GM19395 (cell line): ENCODE measurements at regions not wholly inside any gene's neighbourhood (a gene's known extent, or its start where the extent isn't known, plus 50 kb on each side); places are given as distances from the start of the nearest gene placed in this dataset.

ENCODE experiments used
- ATAC-seq: cut with Tn5 transposase; IDR thresholded peaks from one replicate; pipeline ENCODE4 v1.9.1; 2021; ENCODE audit warnings: mild to moderate bottlenecking, moderate library complexity; ENCODE audit not compliant: unreplicated experiment

DNA sequence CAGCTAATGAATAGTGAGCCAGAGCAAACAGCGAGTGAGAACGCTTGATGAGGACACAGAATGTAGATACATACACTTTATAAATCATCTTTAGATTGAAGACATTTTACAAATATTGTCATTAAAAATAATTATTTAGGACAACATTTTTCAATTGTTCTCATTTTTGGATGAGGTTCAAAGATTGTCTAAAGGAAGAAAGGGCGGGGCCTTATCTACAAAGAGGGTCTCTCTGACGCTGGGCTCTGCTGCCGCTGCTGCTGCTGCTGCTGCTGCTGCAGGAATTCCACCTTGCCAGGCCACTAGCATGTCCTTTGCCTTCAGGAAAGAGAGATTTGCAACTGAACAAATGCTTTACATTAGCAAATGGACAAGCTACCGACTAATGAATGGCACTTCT lies 220.7 kb upstream of the TMEM161B start:
- no peak for ATAC-seq

DNA sequence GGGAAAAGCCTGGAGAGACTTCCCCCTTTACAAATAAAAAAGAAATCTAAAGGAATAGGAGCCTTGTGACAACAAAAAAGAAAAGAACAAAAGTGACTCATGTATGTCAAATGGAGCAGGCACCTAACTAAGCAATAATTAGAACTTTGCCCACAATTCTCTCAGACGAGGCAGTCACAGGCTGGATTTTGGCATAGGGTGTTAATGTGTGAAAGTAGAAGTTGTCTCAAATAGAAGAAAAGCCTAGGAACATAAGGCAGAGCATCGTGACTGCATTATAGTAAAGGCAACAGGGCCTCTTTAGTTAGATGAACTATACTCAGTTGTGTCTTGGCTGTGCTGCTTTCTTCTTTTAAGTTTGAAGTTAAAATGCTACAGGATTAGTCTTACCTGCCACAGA lies 219.9 kb upstream of the TMEM161B start:
- no peak for ATAC-seq

DNA sequence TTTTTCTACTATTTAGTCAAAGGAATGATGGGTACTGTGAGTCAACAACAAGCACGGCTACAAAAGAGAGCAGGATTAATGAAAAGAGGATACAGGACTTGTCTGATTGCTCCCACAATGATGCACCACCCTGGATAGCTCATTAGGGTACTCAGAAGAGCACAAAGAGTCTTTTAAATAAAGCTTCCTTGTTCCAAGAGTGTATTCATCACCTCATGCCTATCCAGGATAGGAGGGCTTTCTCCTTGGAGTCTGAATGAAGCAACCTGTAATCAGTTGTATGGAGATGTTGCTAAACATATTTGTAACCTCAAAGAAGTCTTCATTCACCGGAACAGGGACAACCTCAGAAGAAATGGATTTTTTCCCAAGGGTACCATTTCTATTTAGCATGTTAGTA lies 219.5 kb upstream of the TMEM161B start:
- no peak for ATAC-seq

DNA sequence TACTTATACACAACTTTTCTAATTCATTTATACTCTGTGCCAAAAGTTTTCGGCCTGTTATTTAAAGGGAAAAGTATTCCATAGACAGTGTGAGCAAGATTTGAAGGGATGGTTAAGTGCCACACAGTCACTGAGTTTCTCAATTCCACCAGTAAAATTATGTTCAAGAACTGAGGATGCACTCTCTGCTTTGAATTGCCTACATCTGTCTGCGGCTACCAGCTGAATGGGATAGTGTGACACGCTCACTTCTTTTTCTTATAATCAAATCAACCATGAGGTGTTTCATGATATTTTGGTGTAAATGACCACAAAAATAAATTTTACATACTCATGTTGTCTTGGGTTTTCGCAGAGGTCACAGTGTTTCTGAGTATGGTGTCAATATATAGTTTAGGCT lies 218.4 kb upstream of the TMEM161B start:
- ATAC-seq, result no peak

DNA sequence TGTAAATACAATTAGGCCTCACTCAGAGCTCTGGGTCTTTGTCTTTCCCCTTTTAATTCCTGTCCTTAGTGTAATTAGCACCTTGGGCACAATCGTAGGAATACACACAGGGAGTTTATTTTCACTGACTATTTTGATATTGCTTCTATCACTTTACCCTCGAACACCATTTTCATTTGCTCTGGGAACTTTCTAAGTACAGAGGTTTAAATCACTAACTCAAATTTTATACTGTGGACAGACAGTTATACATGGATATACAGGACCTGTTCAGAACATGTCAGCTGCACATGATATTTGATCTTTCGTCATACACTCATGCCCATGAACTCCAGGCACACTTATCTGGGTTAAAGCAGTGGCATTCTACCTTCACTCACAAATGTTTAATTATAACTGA lies 217.8 kb upstream of the TMEM161B start:
- ATAC-seq, result no peak

DNA sequence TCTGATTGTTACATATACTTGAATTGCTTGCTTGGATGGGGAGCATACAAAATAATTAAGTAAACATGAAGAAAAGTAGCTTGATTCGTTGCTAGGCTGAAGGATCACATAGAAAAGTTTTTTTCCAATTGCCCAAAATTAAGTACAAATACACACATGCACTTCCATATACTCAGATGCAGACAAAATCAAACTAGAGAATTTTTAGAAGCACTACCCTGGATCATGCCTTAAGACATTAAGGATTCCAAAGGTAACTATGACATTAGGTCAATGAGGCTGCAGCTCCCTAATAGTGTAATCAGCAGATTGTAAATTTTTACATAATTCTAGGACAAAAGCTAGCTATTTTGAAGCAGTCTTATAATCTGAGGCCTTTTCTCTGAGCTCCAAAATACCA lies 216.9 kb upstream of the TMEM161B start:
- ATAC-seq, result no peak

DNA sequence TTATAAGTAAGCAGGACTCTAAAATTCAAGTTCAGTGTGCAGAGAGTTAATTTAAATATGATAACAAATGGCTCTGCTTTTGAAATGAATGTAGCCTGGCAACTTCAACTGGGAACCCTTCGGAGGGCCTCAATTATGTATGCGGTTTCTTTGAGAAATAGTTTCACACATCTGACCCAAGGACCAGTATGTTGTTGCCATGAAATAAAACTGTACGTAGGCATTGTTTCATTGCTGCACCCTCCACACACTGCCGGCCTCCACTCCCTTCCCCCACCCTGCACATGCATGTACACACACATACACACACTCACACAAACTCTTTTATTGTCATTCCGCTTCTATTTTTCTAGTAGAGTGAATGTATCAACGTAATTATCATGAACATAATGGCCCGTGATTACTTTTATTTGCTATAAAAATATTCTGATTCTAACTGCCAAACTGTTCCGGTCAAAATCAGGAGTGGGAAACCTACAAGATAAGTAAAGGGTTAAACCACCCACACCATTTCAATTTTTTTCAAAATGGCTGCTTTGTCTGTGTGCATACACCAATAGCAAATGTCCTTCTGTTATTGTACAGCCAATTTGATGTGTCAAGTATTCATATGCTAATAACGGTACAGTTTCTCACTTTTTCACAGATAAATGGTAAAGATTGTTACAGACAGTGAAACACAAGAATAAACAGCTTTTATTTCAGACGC lies 215.5 kb upstream of the TMEM161B start:
- ATAC-seq, result no peak

DNA sequence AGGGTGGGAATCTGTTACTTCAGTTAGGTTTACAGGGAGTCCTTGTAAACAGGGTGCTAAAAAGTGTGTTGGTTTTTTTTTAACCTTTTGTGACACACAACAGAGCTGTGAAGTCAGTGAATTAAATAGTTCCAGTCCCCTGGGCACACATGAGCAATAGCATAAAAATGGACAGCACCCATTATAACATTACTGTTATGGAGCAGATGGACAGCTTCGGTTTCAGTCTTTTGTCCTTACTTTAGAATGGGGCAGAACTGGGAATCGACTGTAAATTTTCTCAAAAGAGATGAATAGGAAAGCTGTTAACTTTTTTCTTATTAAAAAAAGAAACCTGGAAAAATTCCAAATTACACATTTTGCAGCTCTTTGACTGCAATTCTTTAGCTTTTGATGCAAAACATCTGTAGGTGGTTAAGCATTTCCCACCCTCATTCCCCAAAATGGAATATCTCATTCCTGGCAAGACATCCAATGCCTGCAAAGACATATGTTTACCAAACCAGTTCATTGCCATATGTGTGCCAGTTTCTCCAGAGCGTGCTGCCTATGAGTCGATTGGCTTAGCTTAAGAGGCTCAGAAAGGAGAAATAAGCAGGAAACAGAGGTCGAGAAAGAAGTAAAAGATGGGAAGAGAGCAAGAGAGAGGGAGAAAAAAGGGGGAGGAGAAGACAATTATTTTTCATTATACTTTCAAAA lies 212.3 kb upstream of the TMEM161B start:
- no peak for ATAC-seq

DNA sequence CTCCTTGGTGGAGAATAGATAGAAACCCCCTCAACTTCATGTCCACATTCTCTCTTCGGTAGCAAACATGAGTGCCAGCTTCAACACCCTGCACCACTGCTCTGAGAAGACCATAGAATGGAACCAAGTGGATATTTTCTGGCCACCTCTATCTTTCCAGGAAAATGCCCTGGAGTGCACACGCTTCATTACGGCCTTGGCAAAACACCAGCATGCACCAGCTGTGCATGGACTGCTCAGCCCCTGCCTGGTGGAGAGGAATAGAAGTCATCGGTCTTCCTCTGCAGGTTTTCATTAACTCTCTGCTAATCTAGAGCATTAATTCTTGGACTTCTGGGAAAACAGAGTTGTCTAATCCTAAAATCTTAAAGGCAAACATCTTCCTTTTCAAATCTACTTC lies 211.6 kb upstream of the TMEM161B start:
- no peak for ATAC-seq

DNA sequence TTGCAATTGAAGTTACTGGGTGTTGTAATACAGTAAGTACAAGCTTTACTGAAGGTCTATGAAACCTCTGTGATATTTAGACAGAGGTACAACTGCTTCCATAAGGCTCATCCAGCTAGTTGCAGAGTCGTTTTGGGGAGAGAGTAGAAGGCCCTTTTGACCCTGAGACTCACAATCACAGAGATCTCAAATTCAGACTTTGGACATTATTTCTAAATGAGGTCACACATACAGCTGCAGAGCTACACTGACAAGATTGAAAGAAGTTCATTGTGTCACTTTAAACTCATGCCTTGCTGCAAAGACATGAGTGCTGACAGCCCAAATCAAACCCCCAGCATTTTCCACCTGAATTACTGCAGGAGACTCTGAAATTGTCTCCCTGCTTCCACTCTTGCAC lies 205.9 kb upstream of the TMEM161B start:
- no peak for ATAC-seq

DNA sequence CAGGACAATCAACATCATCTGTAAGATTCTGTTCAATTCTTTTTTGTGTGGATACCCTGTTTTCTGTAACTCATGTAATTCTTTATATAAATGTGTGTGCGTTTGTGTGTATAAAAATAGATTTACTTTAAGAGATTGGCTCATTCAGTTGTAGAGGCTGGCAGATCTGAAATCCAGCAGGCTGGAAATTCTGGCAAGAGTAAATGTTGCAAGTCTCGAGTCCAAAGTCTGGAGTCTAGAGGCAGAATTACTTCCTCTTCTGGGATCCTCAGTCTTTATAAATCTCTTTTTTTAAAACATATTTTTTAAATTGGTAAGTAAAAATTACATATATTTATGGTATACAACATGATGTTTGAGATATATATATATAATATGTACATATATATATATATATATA lies 202.1 kb upstream of the TMEM161B start:
- no peak for ATAC-seq

DNA sequence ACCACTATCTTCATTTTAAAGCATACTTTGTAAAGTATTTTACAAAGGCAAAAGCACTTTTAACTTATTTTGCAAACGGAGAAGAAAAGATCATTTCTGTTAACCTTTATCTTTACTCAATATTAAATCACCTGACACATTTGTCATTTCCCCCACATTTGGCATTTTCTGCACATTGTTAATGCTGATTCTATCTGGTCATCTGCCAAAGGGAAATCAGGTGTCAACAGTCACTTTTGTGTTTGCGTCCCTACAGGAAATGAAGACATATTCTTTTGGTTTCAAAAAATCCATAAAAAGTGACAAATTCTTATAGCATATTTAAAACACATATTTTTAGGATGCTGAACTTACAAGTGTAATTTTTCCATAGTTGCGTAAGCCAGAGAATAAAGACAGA lies 191.3 kb upstream of the TMEM161B start:
- no peak for ATAC-seq

DNA sequence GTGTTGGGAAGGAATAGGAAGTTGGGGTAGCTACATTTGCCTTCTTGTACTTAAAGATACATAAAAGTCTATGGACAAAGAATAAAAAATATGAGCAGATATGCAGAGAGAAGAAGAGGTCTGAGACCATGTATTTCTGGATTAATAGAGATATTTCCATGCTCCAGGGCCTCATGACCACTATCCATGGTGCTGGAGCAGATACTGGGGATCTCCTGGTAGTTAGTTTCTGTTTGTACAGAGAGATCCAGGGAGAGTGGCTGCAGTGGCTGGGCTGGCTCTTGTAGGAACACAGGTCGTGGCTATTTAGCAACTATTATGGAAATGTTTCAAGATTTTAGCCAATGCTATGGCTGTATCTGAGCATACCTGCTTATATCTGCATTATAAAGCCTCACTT lies 184.2 kb upstream of the TMEM161B start:
- no peak for ATAC-seq

DNA sequence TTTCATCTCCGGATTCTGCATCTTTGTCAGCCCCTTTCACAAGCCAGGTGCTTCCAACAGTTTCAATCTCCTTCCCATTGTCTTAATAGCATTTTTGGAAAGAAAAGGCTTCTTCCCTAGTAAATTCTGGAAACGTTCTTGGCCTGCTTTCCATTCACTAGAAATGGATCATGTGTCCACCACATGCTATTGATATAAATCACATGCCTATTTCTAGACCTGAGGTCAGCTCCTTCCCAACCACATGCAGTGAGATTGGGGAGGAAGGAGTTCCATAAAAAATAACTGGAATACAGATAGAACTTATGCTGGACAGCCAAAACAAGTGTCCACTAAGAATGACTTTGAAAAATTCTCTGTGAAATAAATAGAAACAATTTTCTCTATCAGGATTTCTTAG lies 181.6 kb upstream of the TMEM161B start:
- no peak for ATAC-seq

DNA sequence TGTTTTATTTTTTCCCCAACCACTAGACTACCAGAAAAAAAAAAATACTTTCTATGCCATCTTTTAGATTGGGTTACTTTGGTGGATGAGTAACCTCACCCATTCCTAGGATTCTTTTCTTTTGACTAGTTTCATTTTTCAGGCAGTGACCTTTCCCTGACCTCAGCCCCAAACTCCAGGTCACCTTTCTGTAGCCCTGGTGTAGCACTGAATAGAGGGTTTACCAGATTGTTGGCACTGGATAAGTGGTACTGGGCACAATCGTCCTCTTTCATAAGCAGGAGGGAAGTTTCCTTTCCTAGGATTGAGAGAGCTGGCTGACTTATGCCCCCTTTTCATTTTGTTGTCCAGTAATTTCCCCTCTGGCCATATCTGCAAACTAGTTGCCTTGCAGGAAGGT lies 169.4 kb upstream of the TMEM161B start:
- ATAC-seq, result no peak

DNA sequence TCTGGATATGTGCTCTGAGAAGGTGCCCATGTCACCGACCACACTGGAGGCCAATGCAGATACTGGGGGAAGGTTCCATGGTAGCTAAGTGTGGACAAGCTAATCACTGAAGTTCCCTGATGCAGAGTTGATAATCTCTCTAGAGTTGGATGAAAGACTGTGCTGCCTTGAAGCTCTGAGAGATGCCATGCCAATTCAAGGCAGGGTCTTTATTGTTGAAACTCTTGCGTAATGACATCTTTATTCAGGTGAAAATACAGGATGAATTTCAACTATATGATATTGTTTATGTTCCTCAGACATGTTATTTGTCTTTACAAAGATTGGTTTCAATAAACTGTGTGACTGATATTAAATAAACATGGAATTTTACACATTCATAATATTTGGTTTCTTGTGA lies 167.6 kb upstream of the TMEM161B start:
- ATAC-seq, result no peak

DNA sequence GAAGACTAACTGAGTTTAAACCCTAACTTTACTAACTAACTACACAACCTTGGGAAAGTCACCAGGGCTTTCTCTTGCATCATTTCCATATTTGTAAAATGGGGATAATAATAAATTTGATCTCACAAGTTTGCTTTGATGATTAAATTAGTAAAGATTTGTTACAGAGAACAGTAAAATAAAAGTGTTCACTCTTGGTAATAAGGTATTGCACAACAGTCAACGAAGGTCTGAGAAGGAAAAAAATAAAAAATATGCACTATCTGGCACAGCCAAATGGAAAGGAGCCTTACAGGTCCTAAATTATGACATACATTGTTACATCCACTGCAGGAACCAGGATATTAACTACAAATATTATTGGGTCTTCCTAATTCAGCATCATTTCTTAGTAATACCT lies 160.0 kb upstream of the TMEM161B start:
- ATAC-seq, result no peak

DNA sequence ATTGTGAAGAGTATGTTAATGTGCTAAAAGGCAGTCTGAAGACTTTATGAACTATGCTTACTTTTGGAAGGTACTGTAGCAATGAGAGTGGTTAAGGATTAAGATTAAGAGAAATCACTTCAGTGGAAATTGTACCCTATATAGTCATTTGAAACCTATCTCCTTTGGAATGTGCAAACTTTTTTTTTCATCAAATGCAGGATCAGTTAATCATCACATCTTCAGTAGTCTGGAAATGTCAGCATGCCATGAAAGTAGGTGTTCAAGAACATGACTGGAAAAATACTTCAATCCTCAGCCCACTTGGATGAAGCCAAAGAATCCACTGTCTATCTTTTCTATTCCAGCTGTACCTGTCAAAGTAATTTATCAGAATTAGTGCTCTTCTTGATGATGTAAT lies 157.8 kb upstream of the TMEM161B start:
- ATAC-seq, result no peak

DNA sequence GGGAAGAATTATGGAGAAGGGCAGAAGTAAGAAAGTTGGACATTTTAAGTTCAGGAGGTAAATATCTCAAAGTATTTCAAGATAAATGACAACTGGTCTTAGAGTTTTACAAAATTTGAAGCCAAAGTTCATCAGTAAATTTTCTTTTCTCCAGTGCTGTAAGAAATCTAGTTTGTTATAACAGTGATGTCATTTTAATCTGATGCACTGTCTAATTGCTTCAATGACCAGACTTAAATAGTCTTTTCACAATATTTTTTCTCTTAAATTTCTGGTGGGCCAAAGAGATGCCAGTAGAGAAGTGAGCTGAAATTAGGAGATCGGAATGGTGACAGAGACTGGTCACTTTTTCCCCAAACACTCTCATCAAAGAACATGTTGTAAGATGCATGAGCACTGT lies 156.5 kb upstream of the TMEM161B start:
- no peak for ATAC-seq

DNA sequence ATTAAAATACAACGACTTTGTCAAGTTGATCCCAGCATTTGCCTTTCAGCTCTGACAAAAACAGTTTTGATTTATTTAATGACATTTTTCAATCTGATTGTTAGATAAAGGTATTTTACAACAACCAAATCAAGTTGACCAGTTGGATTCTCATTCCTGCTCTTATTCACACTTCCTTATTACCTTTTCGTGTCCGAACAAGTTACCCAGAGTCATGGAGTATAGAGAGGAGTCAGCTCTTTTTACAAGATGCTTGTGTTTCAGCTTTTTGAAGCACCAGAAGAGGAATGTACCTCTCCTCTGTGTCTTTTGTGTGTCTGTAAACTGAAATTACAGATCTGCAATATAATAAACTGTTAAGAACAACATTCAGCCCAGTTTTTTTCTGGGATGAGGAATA lies 151.3 kb upstream of the TMEM161B start:
- no peak for ATAC-seq

DNA sequence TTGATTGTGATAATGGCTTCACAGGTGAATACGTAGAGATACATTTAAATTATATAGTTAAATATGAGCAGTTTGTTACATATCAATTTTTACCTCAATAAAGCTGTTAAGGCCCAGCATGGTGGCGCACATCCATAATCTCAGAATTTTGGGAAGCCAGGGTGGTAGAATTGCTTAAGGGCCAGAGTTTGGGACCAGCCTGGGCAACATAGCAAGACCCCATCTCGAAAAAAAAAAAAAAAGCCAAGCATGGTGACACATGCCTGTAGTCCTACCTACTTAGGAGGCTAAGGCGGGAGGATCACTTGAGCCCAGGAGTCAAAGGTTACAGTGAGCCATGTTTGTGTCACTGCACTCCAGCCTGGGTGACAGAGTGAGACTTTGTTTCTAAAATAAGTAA lies 138.7 kb upstream of the TMEM161B start:
- ATAC-seq, result no peak

DNA sequence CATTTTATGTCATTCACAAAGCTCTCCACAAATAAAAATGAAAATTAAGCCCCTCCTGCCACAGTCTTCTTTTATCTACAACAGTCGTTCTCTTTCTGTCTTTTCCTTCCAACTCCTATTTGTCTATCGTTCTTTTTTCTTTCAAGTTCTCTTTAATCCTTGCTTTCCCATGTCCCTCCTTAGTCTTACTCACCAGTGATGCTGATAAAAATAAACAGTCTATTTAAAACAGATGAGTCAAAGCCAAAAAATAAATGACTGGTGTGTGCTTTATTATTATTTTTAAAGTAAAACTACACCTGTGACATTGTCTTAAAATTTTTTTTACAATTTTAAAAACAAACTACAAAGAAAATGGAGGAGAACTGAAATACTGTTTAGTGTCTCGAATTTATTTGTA lies 137.1 kb upstream of the TMEM161B start:
- no peak for ATAC-seq

DNA sequence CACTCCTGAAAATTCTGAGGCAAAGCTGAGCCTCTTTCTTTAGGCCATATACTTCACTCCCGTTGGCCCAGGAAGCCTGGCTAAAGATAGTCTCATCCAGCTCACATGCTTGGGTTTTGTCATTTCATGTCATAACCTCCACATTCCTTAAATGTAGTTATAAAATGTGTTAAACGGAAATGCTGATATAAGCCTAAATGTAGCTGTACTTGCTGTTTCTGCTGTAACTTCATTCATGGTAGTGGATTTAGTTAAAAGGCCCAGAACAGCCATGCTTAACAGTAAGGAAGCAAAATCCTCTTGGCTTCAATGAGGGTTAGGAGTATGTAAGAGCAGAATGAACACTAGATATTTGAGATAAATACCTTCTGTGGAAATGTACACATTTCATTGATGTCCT lies 135.8 kb upstream of the TMEM161B start:
- no peak for ATAC-seq
